ENCODE measurements at regions not wholly inside any gene's neighbourhood (a gene's known extent, or its start where the extent isn't known, plus 50 kb on each side); places are given as distances from the start of the nearest gene placed in this dataset.

DNA sequence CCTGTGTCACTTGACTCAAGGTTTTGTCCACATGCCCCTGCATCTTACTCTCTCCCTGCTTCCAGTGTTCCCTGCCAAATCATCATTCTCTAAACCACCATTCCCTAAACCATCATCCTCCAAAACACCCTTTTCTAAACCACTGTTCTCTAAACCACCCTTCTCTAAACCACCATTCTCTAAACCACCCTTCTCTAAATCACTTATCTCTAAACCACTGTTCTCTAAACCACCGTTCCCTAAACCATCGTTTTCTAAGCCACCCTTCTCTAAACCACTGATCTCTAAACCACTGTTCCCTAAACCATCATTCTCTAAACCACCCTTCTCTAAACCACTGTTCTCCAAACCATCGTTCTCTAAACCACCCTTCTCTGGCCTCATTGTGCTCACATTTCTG is 142.1 kb downstream of the CXCL12 start:
- H3K4me3 ChIP-seq (ENCODE audit: low read depth, low read length) = no peak overlapping the region
- DNase-seq (ENCODE audit: low read depth) = no peak
- TF ChIP-seq, protein P1, sequence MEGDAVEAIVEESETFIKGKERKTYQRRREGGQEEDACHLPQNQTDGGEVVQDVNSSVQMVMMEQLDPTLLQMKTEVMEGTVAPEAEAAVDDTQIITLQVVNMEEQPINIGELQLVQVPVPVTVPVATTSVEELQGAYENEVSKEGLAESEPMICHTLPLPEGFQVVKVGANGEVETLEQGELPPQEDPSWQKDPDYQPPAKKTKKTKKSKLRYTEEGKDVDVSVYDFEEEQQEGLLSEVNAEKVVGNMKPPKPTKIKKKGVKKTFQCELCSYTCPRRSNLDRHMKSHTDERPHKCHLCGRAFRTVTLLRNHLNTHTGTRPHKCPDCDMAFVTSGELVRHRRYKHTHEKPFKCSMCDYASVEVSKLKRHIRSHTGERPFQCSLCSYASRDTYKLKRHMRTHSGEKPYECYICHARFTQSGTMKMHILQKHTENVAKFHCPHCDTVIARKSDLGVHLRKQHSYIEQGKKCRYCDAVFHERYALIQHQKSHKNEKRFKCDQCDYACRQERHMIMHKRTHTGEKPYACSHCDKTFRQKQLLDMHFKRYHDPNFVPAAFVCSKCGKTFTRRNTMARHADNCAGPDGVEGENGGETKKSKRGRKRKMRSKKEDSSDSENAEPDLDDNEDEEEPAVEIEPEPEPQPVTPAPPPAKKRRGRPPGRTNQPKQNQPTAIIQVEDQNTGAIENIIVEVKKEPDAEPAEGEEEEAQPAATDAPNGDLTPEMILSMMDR (IDR thresholded peaks at IDR 0.05; ENCODE audit: insufficient read depth, low read depth, low read length, missing control alignments) = no peak

DNA sequence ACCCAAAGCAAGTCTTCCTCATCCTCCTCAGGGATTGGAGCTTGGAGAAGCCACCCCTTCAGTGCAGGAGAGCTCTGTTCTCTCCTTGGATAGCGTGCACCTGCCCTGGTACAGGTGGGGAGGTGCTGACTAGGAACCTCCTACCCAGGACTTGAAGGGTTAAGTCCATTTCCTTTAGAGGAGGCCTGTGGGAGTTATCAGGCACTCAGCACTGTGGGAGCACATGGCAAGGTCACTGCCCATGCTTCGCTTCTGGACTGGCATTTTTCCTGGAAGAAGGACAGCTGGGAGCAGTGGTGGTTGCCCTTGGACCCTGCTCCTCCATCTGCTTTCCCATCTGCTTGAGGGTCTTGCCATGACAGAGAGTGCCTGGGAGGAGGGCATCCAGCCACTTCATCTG is 142.8 kb downstream of the CXCL12 start:
- TF ChIP-seq, protein P1 (IDR thresholded peaks at IDR 0.05; ENCODE audit: insufficient read depth, low read depth, low read length, missing control alignments) = no peak
- DNase-seq (ENCODE audit: low read depth) = no peak
- H3K4me3 ChIP-seq (ENCODE audit: low read depth, low read length) = no peak overlapping the region

DNA sequence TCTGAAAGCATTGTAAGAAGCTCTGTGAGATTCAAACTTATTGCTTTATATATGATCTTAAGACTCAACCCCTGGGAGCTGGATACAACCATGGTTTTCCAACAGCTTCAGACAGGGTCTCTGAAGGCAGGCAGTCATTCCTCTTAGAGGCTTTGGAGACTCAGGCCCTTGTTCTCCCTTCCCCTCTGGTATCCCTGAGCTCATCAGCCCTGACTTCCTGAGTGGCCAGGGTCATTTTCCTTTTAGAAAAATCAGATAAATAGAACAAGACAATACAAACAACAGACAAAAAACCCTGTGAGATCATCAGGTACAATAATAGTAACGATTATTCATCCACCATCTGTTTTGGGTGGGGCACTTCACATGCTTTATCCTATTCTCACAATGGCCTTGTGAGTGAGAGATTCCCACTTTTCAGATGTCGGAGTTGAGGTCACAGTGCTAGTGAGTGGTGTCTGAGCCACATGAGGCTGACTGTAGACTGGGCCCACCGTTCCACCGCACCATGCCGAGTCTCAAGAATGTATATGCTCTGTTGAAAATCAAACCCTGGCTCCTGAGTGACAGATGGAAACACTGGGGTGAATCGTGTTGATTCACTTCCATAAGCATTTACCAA is 144.2 kb downstream of the CXCL12 start:
- no peak overlapping the region for H3K4me3 ChIP-seq (ENCODE audit: low read depth, low read length)
- TF ChIP-seq, protein P1 (IDR thresholded peaks at IDR 0.05; ENCODE audit: insufficient read depth, low read depth, low read length, missing control alignments) = no peak
- DNase-seq (ENCODE audit: low read depth) = no peak

DNA sequence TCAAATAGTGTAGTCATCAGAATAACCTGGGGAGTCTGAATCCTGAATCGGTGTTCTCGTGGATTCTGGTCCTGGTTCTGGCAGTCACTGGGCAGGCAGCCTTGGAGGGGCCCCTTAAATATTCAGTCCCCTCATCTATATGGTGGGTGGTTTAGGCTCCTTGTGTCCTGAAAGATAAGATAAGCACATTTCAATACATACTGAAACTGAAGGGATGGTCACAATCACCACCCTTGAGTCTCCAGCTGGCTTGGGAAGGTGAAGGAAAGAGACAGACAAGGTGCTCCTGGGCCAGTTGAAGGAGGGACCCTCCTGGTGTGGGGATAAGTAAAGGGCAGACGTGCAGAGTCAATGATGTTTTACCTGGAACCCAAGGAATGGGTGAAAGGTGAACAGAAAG is 146.7 kb downstream of the CXCL12 start:
- TF ChIP-seq, protein P1 (IDR thresholded peaks at IDR 0.05; ENCODE audit: insufficient read depth, low read depth, low read length, missing control alignments) = no peak
- DNase-seq (ENCODE audit: low read depth) = no peak
- H3K4me3 ChIP-seq (ENCODE audit: low read depth, low read length) = no peak overlapping the region

DNA sequence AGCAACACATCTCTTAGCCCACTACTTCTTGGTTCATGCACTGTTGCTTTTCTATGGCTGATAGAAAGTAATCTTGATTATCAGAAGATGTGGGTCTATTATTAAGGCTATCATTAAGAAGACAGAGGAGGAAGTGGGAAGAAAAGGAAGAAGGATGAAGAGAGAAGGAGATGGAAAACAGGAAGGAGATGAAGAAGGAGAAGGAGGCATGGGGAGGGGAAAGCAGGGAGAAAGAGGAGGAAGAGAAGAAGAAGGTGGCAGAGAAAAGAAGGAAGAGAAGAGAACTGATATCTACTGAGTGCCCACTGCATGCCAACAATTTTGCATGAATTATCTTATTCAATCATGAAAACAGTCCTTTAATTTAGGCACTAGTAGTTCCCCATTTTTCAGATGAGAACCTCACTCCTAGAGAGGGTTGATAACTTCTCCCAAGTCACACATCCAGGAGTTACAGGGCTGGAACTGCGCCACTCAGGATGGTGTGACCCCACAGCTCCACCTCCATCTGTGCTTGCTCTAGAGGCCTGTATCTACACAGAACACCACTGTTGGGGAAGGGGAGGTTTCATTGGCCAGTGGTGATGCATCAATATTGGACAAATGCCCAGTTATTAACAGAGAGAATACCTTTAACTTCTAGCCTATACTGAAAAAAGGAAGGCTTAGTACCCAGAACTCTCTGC is 147.4 kb downstream of the CXCL12 start:
- TF ChIP-seq, protein P1 (IDR thresholded peaks at IDR 0.05; ENCODE audit: insufficient read depth, low read depth, low read length, missing control alignments) = no peak
- no peak for DNase-seq (ENCODE audit: low read depth)
- no peak overlapping the region for H3K4me3 ChIP-seq (ENCODE audit: low read depth, low read length)

DNA sequence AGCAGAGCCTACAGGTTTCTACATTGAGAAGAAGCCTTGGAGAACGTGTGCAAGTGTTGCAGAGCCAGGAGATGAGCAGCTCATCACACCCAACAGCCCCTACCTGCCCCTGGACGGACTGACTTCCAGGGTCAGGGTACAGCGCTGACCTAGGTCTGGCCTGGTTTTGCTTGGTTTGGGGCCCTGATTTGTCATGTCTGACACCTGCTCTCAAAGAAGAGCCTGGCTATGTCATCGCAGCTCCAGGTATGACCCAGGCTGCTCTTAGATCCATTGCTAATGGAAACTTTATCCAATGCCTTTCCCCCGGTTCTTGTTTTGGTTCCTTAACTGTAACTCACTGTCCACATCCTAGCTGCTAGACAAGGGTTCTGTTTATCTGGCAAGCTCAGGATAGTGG is 149.5 kb downstream of the CXCL12 start:
- TF ChIP-seq, protein P1 (IDR thresholded peaks at IDR 0.05; ENCODE audit: insufficient read depth, low read depth, low read length, missing control alignments) = no peak
- DNase-seq (ENCODE audit: low read depth) = no peak

DNA sequence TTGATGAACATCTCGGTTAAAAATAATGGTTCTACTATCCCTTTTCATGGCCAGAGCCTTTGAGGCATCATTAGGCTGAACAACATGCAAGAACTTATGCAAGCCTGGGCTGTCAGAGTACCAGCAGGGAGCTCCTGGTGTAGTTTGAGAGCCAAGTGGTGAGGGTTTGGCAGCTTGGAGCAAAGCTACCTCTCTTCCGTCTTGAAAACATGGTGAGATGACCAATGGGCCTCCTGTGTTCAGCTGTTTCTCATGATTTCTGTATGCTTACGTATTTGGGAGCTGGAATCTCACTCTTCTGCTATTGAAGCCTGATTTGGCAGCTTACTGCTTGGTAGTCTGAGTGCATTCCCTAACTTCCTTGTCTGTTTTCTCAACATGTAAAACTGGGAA is 150.4 kb downstream of the CXCL12 start:
- DNase-seq (ENCODE audit: low read depth) = no peak
- TF ChIP-seq, protein P1 (IDR thresholded peaks at IDR 0.05; ENCODE audit: insufficient read depth, low read depth, low read length, missing control alignments) = no peak
- H3K4me3 ChIP-seq (ENCODE audit: low read depth, low read length) = no peak overlapping the region

More for the DNA sequence above, 149.5 kb downstream of the CXCL12 start:
- H3K4me3 ChIP-seq (ENCODE audit: low read depth, low read length) = no peak overlapping the region

All from GM12865 (cell line).